Smooth muscle cell (in vitro differentiated cells): ENCODE measurements at regions not wholly inside any gene's neighbourhood (a gene's known extent, or its start where the extent isn't known, plus 50 kb on each side); places are given as distances from the start of the nearest gene placed in this dataset.

ENCODE experiments used
- DNase-seq: peaks from one replicate; lab custom pipeline; 2025; ENCODE audit not compliant: unreplicated experiment; lab: John Stamatoyannopoulos, UW
- H2AFZ ChIP-seq: fragments of 200-600 bp; sonication (generic); 2 replicates; pipeline ENCODE4 v1.6.0; 2016; ENCODE audit warnings: antibody characterized with exemption, low read depth, mild to moderate bottlenecking
- H3F3A ChIP-seq: fragments of 200-600 bp; sonication (generic); 2 replicates; pipeline ENCODE4 v1.6.0; 2017; ENCODE audit warnings: antibody characterized with exemption, low read depth
- H3K27ac ChIP-seq: fragments of 200-600 bp; sonication (generic); 2 replicates; pipeline ENCODE4 v1.5.1; 2016; ENCODE audit warnings: low read depth, mild to moderate bottlenecking
- H3K27me3 ChIP-seq: fragments of 200-600 bp; sonication (generic); 2 replicates; pipeline ENCODE4 v1.6.1; 2016; ENCODE audit warnings: low read depth, mild to moderate bottlenecking
- H3K36me3 ChIP-seq: fragments of 200-600 bp; sonication (generic); 2 replicates; pipeline ENCODE4 v1.5.1; 2016; ENCODE audit warnings: low read depth
- H3K4me1 ChIP-seq: fragments of 200-600 bp; sonication (generic); 2 replicates; pipeline ENCODE4 v1.5.1; 2016; ENCODE audit warnings: low read depth
- H3K4me2 ChIP-seq: fragments of 200-600 bp; sonication (generic); 2 replicates; pipeline ENCODE4 v1.6.0; 2016; ENCODE audit warnings: mild to moderate bottlenecking
- H3K4me3 ChIP-seq: fragments of 200-600 bp; sonication (generic); 2 replicates; pipeline ENCODE4 v1.5.1; 2016; ENCODE audit warnings: mild to moderate bottlenecking
- H3K79me2 ChIP-seq: fragments of 200-600 bp; sonication (generic); 2 replicates; pipeline ENCODE4 v1.6.0; 2016; ENCODE audit warnings: low read depth, mild to moderate bottlenecking
- H3K9ac ChIP-seq: fragments of 200-600 bp; sonication (generic); 2 replicates; pipeline ENCODE4 v1.6.0; 2016; ENCODE audit warnings: low read depth
- H3K9me3 ChIP-seq: fragments of 200-600 bp; sonication (generic); replicated peaks from 2 replicates; pipeline ENCODE4 v1.5.1; 2016; ENCODE audit warnings: low read depth
- H4K20me1 ChIP-seq: fragments of 200-600 bp; sonication (generic); 2 replicates; pipeline ENCODE4 v1.6.0; 2016; ENCODE audit warnings: low read depth
- CTCF ChIP-seq: fragments of 200-600 bp; sonication (generic); IDR thresholded peaks from 2 replicates; pipeline ENCODE4 v1.5.1; 2017; ENCODE audit warnings: borderline replicate concordance, mild to moderate bottlenecking, antibody characterized with exemption; ENCODE audit not compliant: insufficient read depth, poor library complexity, severe bottlenecking
- WGBS: methylation state at CpG from one replicate; pipeline ENCODE4 v1.1.7; 2016; ENCODE audit warnings: low lambda C conversion rate; 5-methylcytosine and 5-hydroxymethylcytosine counted together

GRCh38 chr3:23038471-23038870, 164.7 kb upstream of the UBE2E2 start:
- TF ChIP-seq CTCF, result no peak
- Histone ChIP-seq H3K4me1 (no peaks in the 10 kb centered on the region), H3K79me2 (no peaks in the 10 kb centered on the region), H3K27ac (no peak overlapping the region), H3K9me3 (no peaks in the 10 kb centered on the region), H3K27me3 (no peaks in the 10 kb centered on the region), H3K9ac (no peak overlapping the region), H3F3A (no peaks in the 10 kb centered on the region), H3K36me3 (no peaks in the 10 kb centered on the region), H2AFZ (no peak overlapping the region), H3K4me3 (no peak overlapping the region), H3K4me2 (no peak overlapping the region), H4K20me1 (no peaks in the 10 kb centered on the region)
- DNase-seq, result no peak
- 69% methylated on average over 2 of the region's 2 CpGs for WGBS

- Histone ChIP-seq H3K9ac (no peak overlapping the region), H3K9me3 (no peaks in the 10 kb centered on the region), H3K4me1 (no peaks in the 10 kb centered on the region), H3K27ac (no peak overlapping the region), H4K20me1 (no peaks in the 10 kb centered on the region), H3F3A (no peaks in the 10 kb centered on the region), H3K36me3 (no peaks in the 10 kb centered on the region), H3K4me2 (no peak overlapping the region), H3K79me2 (no peaks in the 10 kb centered on the region), H3K27me3 (no peaks in the 10 kb centered on the region), H3K4me3 (no peak overlapping the region), H2AFZ (no peak overlapping the region)
- no peak for TF ChIP-seq CTCF
- WGBS, result 86% methylated on average over 4 of the region's 4 CpGs
- no peak for DNase-seq
Observed at GRCh38 chr3:23041918-23042696, 161.0 kb upstream of the UBE2E2 start.

- no peak for DNase-seq
- no peak for TF ChIP-seq CTCF
- Histone ChIP-seq H3F3A (no peaks in the 10 kb centered on the region), H3K4me2 (no peak overlapping the region), H3K79me2 (no peaks in the 10 kb centered on the region), H2AFZ (no peak overlapping the region), H3K9me3 (no peaks in the 10 kb centered on the region), H3K27ac (no peak overlapping the region), H3K27me3 (no peaks in the 10 kb centered on the region), H3K4me3 (no peak overlapping the region), H3K36me3 (no peaks in the 10 kb centered on the region), H3K9ac (no peak overlapping the region), H3K4me1 (no peaks in the 10 kb centered on the region), H4K20me1 (no peaks in the 10 kb centered on the region)
- WGBS, result 93% methylated on average over 1 of the region's 1 CpG
Observed at GRCh38 chr3:23044463-23044862, 158.7 kb upstream of the UBE2E2 start.

DNA sequence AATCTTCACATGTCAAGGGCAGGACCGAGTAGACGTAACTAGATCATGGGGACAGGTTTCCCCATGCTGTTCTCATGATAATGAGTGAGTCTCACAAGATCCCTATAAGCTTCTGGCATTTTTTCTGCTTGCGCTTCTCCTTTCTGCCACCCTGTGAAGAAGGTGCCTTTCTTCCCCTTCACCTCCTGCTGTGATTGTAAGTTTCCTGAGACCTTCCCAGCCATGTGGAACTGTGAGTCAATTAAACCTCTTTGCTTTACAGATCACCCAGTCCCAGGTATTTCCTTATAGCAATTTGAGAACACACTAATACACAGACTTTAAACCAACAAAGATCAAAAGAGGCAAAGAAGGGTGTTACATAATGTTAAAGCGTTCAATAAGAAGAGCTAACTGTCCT, 156.6 kb upstream of the UBE2E2 start:
- no peak overlapping the region for H3K9ac ChIP-seq
- H3K36me3 ChIP-seq, result no peaks in the 10 kb centered on the region
- no peak overlapping the region for H2AFZ ChIP-seq
- H4K20me1 ChIP-seq, result no peaks in the 10 kb centered on the region
- H3K9me3 ChIP-seq, result no peaks in the 10 kb centered on the region
- 91% methylated on average over 4 of the region's 4 CpGs for WGBS
- no peaks in the 10 kb centered on the region for H3F3A ChIP-seq
- no peak overlapping the region for H3K27ac ChIP-seq
- no peaks in the 10 kb centered on the region for H3K27me3 ChIP-seq
- no peak overlapping the region for H3K4me2 ChIP-seq
- no peak overlapping the region for H3K4me3 ChIP-seq
- TF ChIP-seq CTCF, result no peak
- no peaks in the 10 kb centered on the region for H3K4me1 ChIP-seq
- no peak for DNase-seq
- no peaks in the 10 kb centered on the region for H3K79me2 ChIP-seq
